Stomach (tissue), 4 donors: ENCODE measurements at regions not wholly inside any gene's neighbourhood (a gene's known extent, or its start where the extent isn't known, plus 50 kb on each side); places are given as distances from the start of the nearest gene placed in this dataset.

Source experiments
- EP300 ChIP-seq: sonication (generic); formaldehyde crosslinking; IDR thresholded peaks from one replicate; pipeline ENCODE4 v1.6.1; 2017; ENCODE audit warnings: antibody characterized with exemption
- POLR2A ChIP-seq, 4 donors: fragments of 450-650 bp; IDR thresholded peaks; one replicate each; pipeline ENCODE4 v1.6.1; 2016; ENCODE audit warnings: antibody characterized with exemption in 4 of 4, control low read depth in 2 of 4, mild to moderate bottlenecking in 1 of 4, moderate library complexity in 1 of 4
- POLR2AphosphoS5 ChIP-seq, 3 donors: sonication (generic); formaldehyde crosslinking; IDR thresholded peaks; one replicate each; pipeline ENCODE4 v1.6.1; 2016; ENCODE audit warnings: antibody characterized with exemption in 3 of 3
- TF ChIP-seq, protein P1 (sequence below), 7 experiments: fragments of 450-650 bp in 4 of 7; fragments of 200-600 bp in 3 of 7; sonication (generic) in 3 of 7; IDR thresholded peaks; one replicate each; pipeline ENCODE4 v1.5.1; 2016 to 2019; ENCODE audit warnings: antibody characterized with exemption in 7 of 7, control low read depth in 2 of 7, mild to moderate bottlenecking in 1 of 7

DNA sequence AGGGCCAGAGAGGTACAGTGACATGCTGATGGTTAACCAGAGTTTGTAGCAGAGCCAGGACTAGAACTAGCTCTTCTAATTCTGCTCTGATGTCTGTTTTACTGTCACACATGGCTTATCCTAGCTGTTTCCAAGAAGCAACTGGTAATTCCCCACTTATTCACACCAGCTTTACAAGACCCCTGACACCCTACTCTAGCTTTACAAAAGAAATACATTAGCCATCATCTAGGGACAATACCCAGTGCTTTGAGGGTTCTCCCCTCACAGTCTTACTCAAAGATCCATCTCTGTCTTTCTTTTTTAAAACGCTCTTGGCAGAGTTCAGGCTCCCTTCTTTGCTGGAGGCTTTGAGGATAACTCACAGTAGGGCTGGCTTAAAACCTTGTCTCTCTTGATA is 197.3 kb upstream of the PMFBP1 start:
- TF ChIP-seq, protein P1, sequence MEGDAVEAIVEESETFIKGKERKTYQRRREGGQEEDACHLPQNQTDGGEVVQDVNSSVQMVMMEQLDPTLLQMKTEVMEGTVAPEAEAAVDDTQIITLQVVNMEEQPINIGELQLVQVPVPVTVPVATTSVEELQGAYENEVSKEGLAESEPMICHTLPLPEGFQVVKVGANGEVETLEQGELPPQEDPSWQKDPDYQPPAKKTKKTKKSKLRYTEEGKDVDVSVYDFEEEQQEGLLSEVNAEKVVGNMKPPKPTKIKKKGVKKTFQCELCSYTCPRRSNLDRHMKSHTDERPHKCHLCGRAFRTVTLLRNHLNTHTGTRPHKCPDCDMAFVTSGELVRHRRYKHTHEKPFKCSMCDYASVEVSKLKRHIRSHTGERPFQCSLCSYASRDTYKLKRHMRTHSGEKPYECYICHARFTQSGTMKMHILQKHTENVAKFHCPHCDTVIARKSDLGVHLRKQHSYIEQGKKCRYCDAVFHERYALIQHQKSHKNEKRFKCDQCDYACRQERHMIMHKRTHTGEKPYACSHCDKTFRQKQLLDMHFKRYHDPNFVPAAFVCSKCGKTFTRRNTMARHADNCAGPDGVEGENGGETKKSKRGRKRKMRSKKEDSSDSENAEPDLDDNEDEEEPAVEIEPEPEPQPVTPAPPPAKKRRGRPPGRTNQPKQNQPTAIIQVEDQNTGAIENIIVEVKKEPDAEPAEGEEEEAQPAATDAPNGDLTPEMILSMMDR (IDR thresholded peaks at IDR 0.05) = no peak
- TF ChIP-seq POLR2AphosphoS5 (IDR thresholded peaks at IDR 0.05) (no peak), EP300 (no peak), POLR2A (IDR thresholded peaks at IDR 0.05) (no peak)
